ENCODE measurements at regions not wholly inside any gene's neighbourhood (a gene's known extent, or its start where the extent isn't known, plus 50 kb on each side); places are given as distances from the start of the nearest gene placed in this dataset.

GRCh38 chr12:91482231-91482630 is 299.6 kb upstream of the DCN start:
- TF ChIP-seq POLR2A (IDR thresholded peaks at IDR 0.05) (no peak), CTCF (IDR thresholded peaks at IDR 0.05) (no peak)

All from heart left ventricle (tissue), 13 donors.